HG03378 (cell line): ENCODE measurements at regions not wholly inside any gene's neighbourhood (a gene's known extent, or its start where the extent isn't known, plus 50 kb on each side); places are given as distances from the start of the nearest gene placed in this dataset.
"Not testable (repeated sequence)": the region's sequence is repeated elsewhere in the genome, so short reads cannot be mapped to it uniquely, and the experiment has no call there.

Experiments
- ATAC-seq: cut with Tn5 transposase; IDR thresholded peaks from one replicate; pipeline ENCODE4 v1.9.1; 2021; ENCODE audit warnings: mild to moderate bottlenecking, moderate library complexity; ENCODE audit not compliant: unreplicated experiment

GRCh38 chrX:124426288-124427169 is 80.2 kb downstream of the SH2D1A start:
- no peak for ATAC-seq

- ATAC-seq: no peak
Observed at GRCh38 chrX:124433186-124433585, 86.8 kb downstream of the SH2D1A start.

GRCh38 chrX:124435616-124436015 is 89.3 kb downstream of the SH2D1A start:
- no peak for ATAC-seq

GRCh38 chrX:124440695-124441094 is 94.3 kb downstream of the SH2D1A start:
- no peak for ATAC-seq

GRCh38 chrX:124441971-124442590 is 95.7 kb downstream of the SH2D1A start:
- no peak for ATAC-seq

GRCh38 chrX:124455966-124456365 is 109.6 kb downstream of the SH2D1A start:
- ATAC-seq: no peak

- ATAC-seq: not testable (repeated sequence)
Observed at GRCh38 chrX:124459851-124460250, 113.5 kb downstream of the SH2D1A start.

- no peak for ATAC-seq
Observed at GRCh38 chrX:124462931-124463330, 116.6 kb downstream of the SH2D1A start.

GRCh38 chrX:124467202-124467601 is 120.8 kb downstream of the SH2D1A start:
- ATAC-seq: no peak

GRCh38 chrX:124475358-124475757 is 129.0 kb downstream of the SH2D1A start:
- no peak for ATAC-seq

- ATAC-seq: peak; percentile 66
Observed at GRCh38 chrX:124476562-124476961, 130.2 kb downstream of the SH2D1A start.

GRCh38 chrX:124478046-124478445 is 131.7 kb downstream of the SH2D1A start:
- no peak for ATAC-seq

- peak; percentile 86 for ATAC-seq
Observed at GRCh38 chrX:124488412-124489161, 142.2 kb downstream of the SH2D1A start.

- no peak for ATAC-seq
Observed at GRCh38 chrX:124493984-124494383, 147.6 kb downstream of the SH2D1A start.

GRCh38 chrX:124497386-124497785 is 151.0 kb downstream of the SH2D1A start:
- no peak for ATAC-seq

GRCh38 chrX:124501586-124501985 is 155.2 kb downstream of the SH2D1A start:
- ATAC-seq: no peak

GRCh38 chrX:124502166-124502565 is 155.8 kb downstream of the SH2D1A start:
- no peak for ATAC-seq

- ATAC-seq: no peak
Observed at GRCh38 chrX:124502599-124502998, 156.2 kb downstream of the SH2D1A start.

GRCh38 chrX:124504111-124504983 is 158.0 kb downstream of the SH2D1A start:
- ATAC-seq: peak; percentile 94

GRCh38 chrX:124506066-124506465 is 159.7 kb downstream of the SH2D1A start:
- ATAC-seq: no peak

- ATAC-seq: no peak
Observed at GRCh38 chrX:124507246-124507645, 160.9 kb downstream of the SH2D1A start.
